ENCODE measurements at regions not wholly inside any gene's neighbourhood (a gene's known extent, or its start where the extent isn't known, plus 50 kb on each side); places are given as distances from the start of the nearest gene placed in this dataset.
"Not testable (repeated sequence)": the region's sequence is repeated elsewhere in the genome, so short reads cannot be mapped to it uniquely, and the experiment has no call there.

DNA sequence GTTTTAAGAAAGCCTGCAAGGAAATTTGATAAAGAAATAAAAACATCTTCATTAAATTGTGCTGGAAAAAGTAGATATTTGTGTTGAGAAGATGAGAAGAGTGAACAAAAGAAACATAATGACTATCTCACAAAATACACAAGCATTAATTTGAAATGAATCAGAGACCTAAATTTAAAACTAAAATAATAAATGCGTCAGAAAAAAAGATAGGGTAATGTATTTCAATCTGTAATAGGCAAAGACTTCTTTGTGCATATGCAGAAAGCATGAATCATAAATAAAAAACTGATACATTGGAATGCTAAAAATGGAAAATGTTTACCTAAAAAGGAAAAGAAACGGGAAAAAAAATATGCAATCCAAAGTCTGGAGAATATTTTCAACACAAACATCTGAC lies 278.5 kb upstream of the RAI14 start:
- not testable (repeated sequence) for H3K27ac ChIP-seq (replicated peaks); H3K27me3 ChIP-seq (ENCODE audit: insufficient read depth, poor library complexity, severe bottlenecking); DNase-seq (ENCODE audit: low read depth in 1 of 2, low spot score in 1 of 2); H3K4me3 ChIP-seq (replicated peaks; ENCODE audit: insufficient read depth, low read length)

DNA sequence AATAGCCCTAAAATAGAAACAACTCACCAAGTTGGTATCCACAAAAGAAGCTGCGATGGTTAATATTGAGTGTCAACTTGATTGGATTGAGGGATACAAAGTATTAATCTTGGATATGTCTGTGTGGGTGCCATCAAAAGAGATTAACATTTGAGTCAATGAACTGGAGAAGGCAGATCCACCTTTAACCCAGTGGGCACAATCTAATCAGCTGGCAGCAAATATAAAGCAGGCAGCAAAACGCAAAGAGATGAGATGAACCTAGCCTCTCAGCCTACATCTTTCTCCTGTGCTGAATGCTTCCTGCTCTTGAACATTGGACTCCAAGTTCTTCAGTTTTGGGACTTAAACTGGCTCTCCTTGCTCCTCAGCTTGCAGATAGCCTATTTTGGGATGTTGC lies 277.6 kb upstream of the RAI14 start:
- H3K27ac ChIP-seq (replicated peaks); H3K4me3 ChIP-seq (replicated peaks; ENCODE audit: insufficient read depth, low read length); H3K27me3 ChIP-seq (ENCODE audit: insufficient read depth, poor library complexity, severe bottlenecking); DNase-seq (ENCODE audit: low read depth in 1 of 2, low spot score in 1 of 2): not testable (repeated sequence)

DNA sequence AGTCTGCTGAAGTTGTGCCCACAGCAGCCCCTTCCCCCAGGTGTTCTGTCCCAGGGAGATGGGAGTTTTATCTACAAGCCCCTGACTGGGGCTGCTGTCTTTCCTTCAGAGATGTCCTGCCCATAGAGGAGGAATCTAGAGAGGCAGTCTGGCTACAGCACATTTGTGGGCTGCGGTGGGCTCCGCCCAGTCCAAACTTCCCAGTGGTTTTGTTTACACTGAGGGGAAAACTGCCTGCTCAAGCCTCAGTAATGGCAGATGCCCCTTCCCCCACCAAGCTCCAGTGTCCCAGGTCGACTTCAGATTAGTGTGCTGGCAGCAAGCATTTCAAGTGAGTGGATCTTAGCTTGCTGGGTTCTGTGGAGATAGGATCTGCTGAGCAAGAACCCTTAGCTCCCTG lies 267.4 kb upstream of the RAI14 start:
- not testable (repeated sequence) for H3K27me3 ChIP-seq (ENCODE audit: insufficient read depth, poor library complexity, severe bottlenecking); H3K27ac ChIP-seq (replicated peaks); DNase-seq (ENCODE audit: low read depth in 1 of 2, low spot score in 1 of 2); H3K4me3 ChIP-seq (replicated peaks; ENCODE audit: insufficient read depth, low read length)

DNA sequence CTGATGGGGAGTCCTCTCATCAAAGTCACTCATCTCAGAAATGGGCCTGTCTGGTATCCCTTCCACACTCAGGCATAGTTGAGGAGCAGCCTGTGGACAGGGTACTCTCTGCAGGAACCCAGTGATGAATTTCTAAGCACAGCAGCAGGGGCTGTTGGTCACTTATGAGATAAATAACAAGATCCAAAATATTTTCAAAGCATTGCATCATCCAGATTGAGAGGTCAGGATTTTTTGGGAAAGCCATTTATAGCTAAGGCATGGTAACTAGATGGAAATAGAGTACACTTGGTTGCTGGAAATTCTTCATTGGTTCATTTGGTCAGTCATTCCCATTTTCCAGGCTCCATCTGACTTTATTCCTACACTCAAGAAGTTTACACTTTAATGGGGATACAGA lies 246.8 kb upstream of the RAI14 start:
- Histone ChIP-seq H3K27ac (replicated peaks) (no peak overlapping the region), H3K4me3 (replicated peaks; ENCODE audit: insufficient read depth, low read length) (no peak overlapping the region), H3K27me3 (ENCODE audit: insufficient read depth, poor library complexity, severe bottlenecking) (no peaks in the 10 kb centered on the region)
- no peak for TF ChIP-seq SPI1 (IDR thresholded peaks at IDR 0.05; ENCODE audit: borderline replicate concordance, low read depth)
- TF ChIP-seq GABPA (IDR thresholded peaks at IDR 0.05; ENCODE audit: low read depth): no peak
- TF ChIP-seq, protein P1, sequence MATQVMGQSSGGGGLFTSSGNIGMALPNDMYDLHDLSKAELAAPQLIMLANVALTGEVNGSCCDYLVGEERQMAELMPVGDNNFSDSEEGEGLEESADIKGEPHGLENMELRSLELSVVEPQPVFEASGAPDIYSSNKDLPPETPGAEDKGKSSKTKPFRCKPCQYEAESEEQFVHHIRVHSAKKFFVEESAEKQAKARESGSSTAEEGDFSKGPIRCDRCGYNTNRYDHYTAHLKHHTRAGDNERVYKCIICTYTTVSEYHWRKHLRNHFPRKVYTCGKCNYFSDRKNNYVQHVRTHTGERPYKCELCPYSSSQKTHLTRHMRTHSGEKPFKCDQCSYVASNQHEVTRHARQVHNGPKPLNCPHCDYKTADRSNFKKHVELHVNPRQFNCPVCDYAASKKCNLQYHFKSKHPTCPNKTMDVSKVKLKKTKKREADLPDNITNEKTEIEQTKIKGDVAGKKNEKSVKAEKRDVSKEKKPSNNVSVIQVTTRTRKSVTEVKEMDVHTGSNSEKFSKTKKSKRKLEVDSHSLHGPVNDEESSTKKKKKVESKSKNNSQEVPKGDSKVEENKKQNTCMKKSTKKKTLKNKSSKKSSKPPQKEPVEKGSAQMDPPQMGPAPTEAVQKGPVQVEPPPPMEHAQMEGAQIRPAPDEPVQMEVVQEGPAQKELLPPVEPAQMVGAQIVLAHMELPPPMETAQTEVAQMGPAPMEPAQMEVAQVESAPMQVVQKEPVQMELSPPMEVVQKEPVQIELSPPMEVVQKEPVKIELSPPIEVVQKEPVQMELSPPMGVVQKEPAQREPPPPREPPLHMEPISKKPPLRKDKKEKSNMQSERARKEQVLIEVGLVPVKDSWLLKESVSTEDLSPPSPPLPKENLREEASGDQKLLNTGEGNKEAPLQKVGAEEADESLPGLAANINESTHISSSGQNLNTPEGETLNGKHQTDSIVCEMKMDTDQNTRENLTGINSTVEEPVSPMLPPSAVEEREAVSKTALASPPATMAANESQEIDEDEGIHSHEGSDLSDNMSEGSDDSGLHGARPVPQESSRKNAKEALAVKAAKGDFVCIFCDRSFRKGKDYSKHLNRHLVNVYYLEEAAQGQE (IDR thresholded peaks at IDR 0.05; ENCODE audit: insufficient replicate concordance, low read depth): no peak
- no peak for DNase-seq (ENCODE audit: low read depth in 1 of 2, low spot score in 1 of 2)

DNA sequence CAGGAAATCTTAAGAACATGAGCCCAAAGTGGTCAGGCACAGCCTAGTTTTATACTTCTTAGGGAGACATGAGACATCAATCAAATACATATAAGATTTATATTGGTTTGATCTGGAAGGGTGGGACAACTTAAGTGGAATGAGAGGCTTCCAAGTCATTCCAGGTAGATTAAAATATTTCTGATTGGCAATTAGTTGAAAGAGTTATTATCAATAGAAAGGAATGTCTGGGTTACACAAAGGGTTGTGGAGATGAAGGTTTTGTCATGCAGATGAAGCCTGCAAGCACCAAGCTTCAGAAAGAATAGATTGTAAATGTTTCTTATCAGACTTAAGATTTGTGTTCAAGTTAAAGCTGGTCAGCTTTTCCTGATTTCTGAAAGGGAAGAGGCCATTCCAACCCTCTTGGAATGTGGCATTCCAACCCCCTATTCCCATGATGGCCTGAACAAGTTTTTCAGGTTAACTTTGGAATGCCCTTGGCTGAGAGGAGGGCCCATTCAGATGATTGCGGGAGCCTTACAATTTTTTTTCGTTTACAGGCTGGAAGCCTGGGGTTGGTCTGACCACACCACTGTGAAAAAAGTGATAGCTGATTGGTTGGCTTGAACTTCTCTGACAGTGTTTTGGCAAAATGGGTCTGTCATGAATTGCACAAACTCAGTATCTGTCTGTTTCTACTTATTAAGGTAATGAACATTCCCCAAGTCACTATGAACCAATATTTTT lies 245.6 kb upstream of the RAI14 start:
- TF ChIP-seq, protein P1 (IDR thresholded peaks at IDR 0.05; ENCODE audit: insufficient replicate concordance, low read depth): no peak
- TF ChIP-seq GABPA (IDR thresholded peaks at IDR 0.05; ENCODE audit: low read depth) (no peak), SPI1 (IDR thresholded peaks at IDR 0.05; ENCODE audit: borderline replicate concordance, low read depth) (no peak), POLR2AphosphoS5 (IDR thresholded peaks at IDR 0.05; ENCODE audit: low read depth) (no peak)
- TF ChIP-seq, protein P2, sequence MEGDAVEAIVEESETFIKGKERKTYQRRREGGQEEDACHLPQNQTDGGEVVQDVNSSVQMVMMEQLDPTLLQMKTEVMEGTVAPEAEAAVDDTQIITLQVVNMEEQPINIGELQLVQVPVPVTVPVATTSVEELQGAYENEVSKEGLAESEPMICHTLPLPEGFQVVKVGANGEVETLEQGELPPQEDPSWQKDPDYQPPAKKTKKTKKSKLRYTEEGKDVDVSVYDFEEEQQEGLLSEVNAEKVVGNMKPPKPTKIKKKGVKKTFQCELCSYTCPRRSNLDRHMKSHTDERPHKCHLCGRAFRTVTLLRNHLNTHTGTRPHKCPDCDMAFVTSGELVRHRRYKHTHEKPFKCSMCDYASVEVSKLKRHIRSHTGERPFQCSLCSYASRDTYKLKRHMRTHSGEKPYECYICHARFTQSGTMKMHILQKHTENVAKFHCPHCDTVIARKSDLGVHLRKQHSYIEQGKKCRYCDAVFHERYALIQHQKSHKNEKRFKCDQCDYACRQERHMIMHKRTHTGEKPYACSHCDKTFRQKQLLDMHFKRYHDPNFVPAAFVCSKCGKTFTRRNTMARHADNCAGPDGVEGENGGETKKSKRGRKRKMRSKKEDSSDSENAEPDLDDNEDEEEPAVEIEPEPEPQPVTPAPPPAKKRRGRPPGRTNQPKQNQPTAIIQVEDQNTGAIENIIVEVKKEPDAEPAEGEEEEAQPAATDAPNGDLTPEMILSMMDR (IDR thresholded peaks at IDR 0.05; ENCODE audit: insufficient read depth, low read length): no peak
- no peaks in the 10 kb centered on the region for H3K27me3 ChIP-seq (ENCODE audit: insufficient read depth, poor library complexity, severe bottlenecking)
- no peak overlapping the region for H3K27ac ChIP-seq (replicated peaks)
- DNase-seq (ENCODE audit: low read depth in 1 of 2, low spot score in 1 of 2): no peak
- H3K4me3 ChIP-seq (replicated peaks; ENCODE audit: insufficient read depth, low read length): no peak overlapping the region

All from HL-60 (cell line).